Fibroblast of lung (primary cell): ENCODE measurements at regions not wholly inside any gene's neighbourhood (a gene's known extent, or its start where the extent isn't known, plus 50 kb on each side); places are given as distances from the start of the nearest gene placed in this dataset.

Source experiments
- EZH2 ChIP-seq: IDR thresholded peaks from 2 replicates; pipeline ENCODE4 v1.5.1; 2012; ENCODE audit warnings: low read length, control low read depth, mild to moderate bottlenecking; ENCODE audit errors: missing control alignments
- TF ChIP-seq, protein P1 (sequence below), 2 donors: IDR thresholded peaks in 1 of 2; conservative IDR thresholded peaks in 1 of 2; 1 replicate in 1 of 2; 2 replicates in 1 of 2; pipeline ENCODE4 v1.5.1; 2011 to 2012; ENCODE audit warnings: low read length in 2 of 2, control low read depth in 1 of 2, inconsistent platforms in 1 of 2, low read depth in 1 of 2, mild to moderate bottlenecking in 1 of 2

DNA sequence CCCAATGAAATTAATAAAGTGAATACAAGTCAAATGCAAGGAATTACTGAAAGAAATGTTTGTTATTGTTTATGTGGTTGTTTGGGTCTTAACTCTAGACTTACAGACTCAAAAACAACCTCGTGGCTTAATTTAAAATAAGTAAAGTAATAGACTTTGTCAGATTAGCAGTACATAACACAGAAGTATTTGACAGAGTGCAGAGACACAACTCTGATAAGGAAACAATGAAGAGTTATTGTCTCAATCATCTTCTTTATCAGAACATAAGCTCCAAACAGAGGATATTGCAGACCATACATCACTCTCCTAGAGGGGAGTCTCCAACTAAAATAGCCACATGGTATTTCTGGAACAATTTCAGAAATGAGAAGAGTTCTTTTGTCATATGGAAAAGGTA is 487.7 kb upstream of the HS3ST5 start:
- TF ChIP-seq, protein P1, sequence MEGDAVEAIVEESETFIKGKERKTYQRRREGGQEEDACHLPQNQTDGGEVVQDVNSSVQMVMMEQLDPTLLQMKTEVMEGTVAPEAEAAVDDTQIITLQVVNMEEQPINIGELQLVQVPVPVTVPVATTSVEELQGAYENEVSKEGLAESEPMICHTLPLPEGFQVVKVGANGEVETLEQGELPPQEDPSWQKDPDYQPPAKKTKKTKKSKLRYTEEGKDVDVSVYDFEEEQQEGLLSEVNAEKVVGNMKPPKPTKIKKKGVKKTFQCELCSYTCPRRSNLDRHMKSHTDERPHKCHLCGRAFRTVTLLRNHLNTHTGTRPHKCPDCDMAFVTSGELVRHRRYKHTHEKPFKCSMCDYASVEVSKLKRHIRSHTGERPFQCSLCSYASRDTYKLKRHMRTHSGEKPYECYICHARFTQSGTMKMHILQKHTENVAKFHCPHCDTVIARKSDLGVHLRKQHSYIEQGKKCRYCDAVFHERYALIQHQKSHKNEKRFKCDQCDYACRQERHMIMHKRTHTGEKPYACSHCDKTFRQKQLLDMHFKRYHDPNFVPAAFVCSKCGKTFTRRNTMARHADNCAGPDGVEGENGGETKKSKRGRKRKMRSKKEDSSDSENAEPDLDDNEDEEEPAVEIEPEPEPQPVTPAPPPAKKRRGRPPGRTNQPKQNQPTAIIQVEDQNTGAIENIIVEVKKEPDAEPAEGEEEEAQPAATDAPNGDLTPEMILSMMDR (conservative IDR thresholded peaks at IDR 0.05 in 1 of 2, IDR thresholded peaks at IDR 0.05 in 1 of 2; ENCODE audit: low read depth in 1 of 2, low read length in 2 of 2): no peak
- TF ChIP-seq EZH2: no peak
